Parathyroid adenoma (tissue), 2 donors: ENCODE measurements at regions not wholly inside any gene's neighbourhood (a gene's known extent, or its start where the extent isn't known, plus 50 kb on each side); places are given as distances from the start of the nearest gene placed in this dataset.

Experiments
- H2AFZ ChIP-seq: fragments of 300-600 bp; sonication (generic); one replicate; pipeline ENCODE4 v1.7.0; 2017; ENCODE audit warnings: antibody characterized with exemption, mild to moderate bottlenecking
- H3K27ac ChIP-seq: fragments of 300-600 bp; sonication (generic); one replicate; pipeline ENCODE4 v1.7.0; 2017
- H3K27me3 ChIP-seq: fragments of 300-600 bp; sonication (generic); one replicate; pipeline ENCODE4 v1.7.0; 2017; ENCODE audit warnings: low read length; ENCODE audit not compliant: control insufficient read depth, insufficient read depth
- H3K36me3 ChIP-seq: fragments of 300-600 bp; sonication (generic); one replicate; pipeline ENCODE4 v1.7.0; 2017; ENCODE audit warnings: low read length; ENCODE audit not compliant: control insufficient read depth, insufficient read depth
- H3K4me1 ChIP-seq: fragments of 300-600 bp; sonication (generic); one replicate; pipeline ENCODE4 v1.7.0; 2017; ENCODE audit warnings: control low read depth
- H3K4me2 ChIP-seq: fragments of 300-600 bp; sonication (generic); one replicate; pipeline ENCODE4 v1.7.0; 2017; ENCODE audit warnings: low read length
- H3K4me3 ChIP-seq: fragments of 300-600 bp; sonication (generic); one replicate; pipeline ENCODE4 v1.7.0; 2017; ENCODE audit warnings: low read depth, low read length
- H3K79me2 ChIP-seq: fragments of 300-600 bp; sonication (generic); one replicate; pipeline ENCODE4 v1.7.0; 2017; ENCODE audit warnings: control low read depth
- H3K9ac ChIP-seq: fragments of 300-600 bp; sonication (generic); one replicate; pipeline ENCODE4 v1.7.0; 2017; ENCODE audit warnings: mild to moderate bottlenecking
- H3K9me3 ChIP-seq: fragments of 300-600 bp; sonication (generic); one replicate; pipeline ENCODE4 v1.7.0; 2017; ENCODE audit warnings: low read length; ENCODE audit not compliant: control insufficient read depth
- TF ChIP-seq, protein P1 (sequence below): fragments of 300-600 bp; sonication (generic); IDR thresholded peaks from one replicate; pipeline ENCODE4 v1.7.0; 2017; ENCODE audit warnings: antibody characterized with exemption, mild to moderate bottlenecking
- donor health status: primary hyperparathyroidism.

DNA sequence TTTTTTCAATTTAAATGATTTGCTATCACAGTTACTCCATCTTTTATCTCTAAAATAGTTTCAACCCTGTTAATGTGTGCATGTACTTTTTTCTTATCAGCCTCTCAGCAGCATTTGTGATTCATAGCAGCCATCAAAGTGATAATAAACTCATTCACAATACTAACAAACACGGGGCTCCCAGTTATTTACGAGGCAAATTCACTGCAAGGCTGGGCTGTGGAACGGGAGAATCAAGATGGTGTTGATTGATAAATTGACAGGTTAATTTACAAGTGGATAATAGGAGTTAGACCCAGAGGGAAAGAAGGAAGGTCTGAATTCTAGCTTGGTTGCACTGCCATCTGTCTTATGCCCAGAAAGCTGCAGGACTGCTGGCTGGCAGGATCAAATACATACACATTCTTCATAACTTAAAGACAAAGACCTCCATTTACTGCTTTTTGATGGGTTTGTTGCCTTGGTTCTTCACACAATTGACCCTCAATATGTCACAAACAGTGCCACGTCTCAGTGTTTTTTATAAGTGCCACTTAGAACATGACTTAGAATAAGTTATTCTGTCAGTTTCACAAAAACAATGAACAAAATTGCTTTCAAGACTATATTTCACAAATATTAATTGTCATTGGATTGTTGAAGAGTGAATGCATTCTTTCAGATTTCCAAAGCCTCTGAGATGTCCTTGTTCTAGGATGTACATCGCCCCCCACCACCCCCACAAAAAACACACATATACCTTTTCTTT, 562.8 kb downstream of the NR2F2 start:
- Histone ChIP-seq H3K36me3 (no peaks in the 10 kb centered on the region), H3K79me2 (no peaks in the 10 kb centered on the region), H3K9me3 (no peaks in the 10 kb centered on the region), H3K4me1 (no peaks in the 10 kb centered on the region), H3K27ac (no peak overlapping the region), H3K9ac (no peak overlapping the region), H3K4me3 (no peak overlapping the region), H2AFZ (no peak overlapping the region), H3K4me2 (no peak overlapping the region), H3K27me3 (no peaks in the 10 kb centered on the region)
- TF ChIP-seq, protein P1, sequence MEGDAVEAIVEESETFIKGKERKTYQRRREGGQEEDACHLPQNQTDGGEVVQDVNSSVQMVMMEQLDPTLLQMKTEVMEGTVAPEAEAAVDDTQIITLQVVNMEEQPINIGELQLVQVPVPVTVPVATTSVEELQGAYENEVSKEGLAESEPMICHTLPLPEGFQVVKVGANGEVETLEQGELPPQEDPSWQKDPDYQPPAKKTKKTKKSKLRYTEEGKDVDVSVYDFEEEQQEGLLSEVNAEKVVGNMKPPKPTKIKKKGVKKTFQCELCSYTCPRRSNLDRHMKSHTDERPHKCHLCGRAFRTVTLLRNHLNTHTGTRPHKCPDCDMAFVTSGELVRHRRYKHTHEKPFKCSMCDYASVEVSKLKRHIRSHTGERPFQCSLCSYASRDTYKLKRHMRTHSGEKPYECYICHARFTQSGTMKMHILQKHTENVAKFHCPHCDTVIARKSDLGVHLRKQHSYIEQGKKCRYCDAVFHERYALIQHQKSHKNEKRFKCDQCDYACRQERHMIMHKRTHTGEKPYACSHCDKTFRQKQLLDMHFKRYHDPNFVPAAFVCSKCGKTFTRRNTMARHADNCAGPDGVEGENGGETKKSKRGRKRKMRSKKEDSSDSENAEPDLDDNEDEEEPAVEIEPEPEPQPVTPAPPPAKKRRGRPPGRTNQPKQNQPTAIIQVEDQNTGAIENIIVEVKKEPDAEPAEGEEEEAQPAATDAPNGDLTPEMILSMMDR, result no peak

DNA sequence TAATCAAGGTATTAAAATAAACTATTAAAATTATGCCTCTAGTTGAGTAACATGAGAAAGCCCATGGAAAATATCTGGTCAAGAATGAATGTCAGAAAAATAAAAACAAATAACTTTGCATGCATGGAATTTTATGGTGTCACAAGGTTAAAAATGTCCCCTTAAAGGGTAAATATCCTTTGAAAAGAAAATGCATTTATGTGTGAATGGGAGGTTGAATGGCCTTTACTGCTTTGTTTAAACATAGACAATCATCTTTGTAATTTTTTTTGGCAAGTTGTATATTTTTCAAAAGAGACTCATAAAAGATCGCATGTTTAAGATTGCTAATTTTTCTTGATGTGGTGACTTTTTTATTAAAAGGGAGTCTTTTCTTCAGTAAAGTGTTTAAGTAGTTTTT, 564.2 kb downstream of the NR2F2 start:
- H3K36me3 ChIP-seq, result no peaks in the 10 kb centered on the region
- no peak overlapping the region for H3K9ac ChIP-seq
- H3K4me3 ChIP-seq, result no peak overlapping the region
- no peaks in the 10 kb centered on the region for H3K4me1 ChIP-seq
- no peaks in the 10 kb centered on the region for H3K9me3 ChIP-seq
- no peak overlapping the region for H3K27ac ChIP-seq
- TF ChIP-seq, protein P1, result no peak
- no peak overlapping the region for H3K4me2 ChIP-seq
- H3K79me2 ChIP-seq, result no peaks in the 10 kb centered on the region
- no peak overlapping the region for H2AFZ ChIP-seq
- H3K27me3 ChIP-seq, result no peaks in the 10 kb centered on the region

DNA sequence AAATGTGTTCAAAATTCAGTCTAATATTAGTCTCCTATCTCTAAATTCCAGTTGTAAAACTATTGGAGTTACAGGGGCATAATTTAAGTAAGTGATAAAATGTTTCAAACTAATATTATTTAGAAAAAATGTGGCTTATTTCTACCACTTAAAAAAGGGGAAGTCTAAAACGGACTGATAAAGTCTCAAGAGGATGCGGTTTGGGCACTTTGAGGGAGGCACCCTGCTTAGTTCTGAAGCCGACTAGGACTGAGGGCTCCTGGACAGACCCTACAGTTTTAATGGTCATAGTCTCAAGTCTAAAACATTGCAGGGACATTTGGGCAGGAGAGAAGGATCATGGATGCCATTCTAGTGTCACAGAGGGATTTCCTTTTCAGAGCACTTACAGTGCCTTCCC, 566.3 kb downstream of the NR2F2 start:
- H3K4me2 ChIP-seq, result no peak overlapping the region
- H3K4me1 ChIP-seq, result no peaks in the 10 kb centered on the region
- no peak overlapping the region for H3K9ac ChIP-seq
- H3K27ac ChIP-seq, result no peak overlapping the region
- no peaks in the 10 kb centered on the region for H3K79me2 ChIP-seq
- H3K27me3 ChIP-seq, result no peaks in the 10 kb centered on the region
- TF ChIP-seq, protein P1, result no peak
- no peaks in the 10 kb centered on the region for H3K36me3 ChIP-seq
- H3K4me3 ChIP-seq, result no peak overlapping the region
- no peaks in the 10 kb centered on the region for H3K9me3 ChIP-seq
- H2AFZ ChIP-seq, result no peak overlapping the region

DNA sequence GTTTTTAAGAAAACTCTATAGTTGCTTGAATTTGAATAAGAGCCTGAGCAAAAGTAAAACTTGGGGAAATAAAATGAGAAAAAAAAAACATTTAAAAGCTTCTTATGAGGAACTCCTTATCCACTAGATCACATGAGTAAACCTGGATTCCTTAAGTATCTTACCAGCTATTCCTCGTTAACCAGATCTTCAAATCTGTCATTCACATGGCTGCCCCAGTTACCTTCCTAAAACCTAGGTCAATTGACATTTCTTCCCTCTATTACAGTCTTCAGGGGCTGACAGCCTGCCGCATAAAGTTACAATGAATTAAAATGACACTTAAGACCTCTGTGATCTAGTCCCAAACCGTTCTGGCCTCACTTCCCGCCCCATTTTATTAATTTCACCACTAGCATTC, 583.6 kb downstream of the NR2F2 start:
- Histone ChIP-seq H3K4me2 (no peak overlapping the region), H3K4me3 (no peak overlapping the region), H3K27ac (no peak overlapping the region), H3K4me1 (no peaks in the 10 kb centered on the region), H3K79me2 (no peaks in the 10 kb centered on the region), H3K27me3 (no peaks in the 10 kb centered on the region), H3K36me3 (no peaks in the 10 kb centered on the region), H2AFZ (no peak overlapping the region), H3K9me3 (no peaks in the 10 kb centered on the region), H3K9ac (no peak overlapping the region)
- TF ChIP-seq, protein P1, result no peak

DNA sequence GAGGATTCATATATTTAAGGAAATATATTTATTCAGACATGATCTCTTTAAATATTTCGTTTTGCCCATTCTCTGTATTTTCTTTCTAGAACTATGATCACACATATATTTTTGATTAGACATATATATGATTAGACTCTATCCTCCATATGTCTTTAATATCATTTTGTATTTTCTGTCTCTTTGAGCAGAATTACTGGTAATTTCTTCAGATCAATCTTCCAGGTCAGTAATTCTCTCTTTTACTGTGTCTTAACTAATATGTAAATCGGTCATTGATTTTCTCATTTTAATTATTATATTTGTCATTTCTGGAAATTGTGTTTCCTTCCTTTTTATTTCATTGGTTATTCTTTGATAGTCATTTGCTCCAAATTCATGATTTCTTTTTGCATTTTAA, 586.2 kb downstream of the NR2F2 start:
- Histone ChIP-seq H3K9me3 (no peaks in the 10 kb centered on the region), H3K4me3 (no peak overlapping the region), H3K27me3 (no peaks in the 10 kb centered on the region), H3K4me2 (no peak overlapping the region), H3K4me1 (no peaks in the 10 kb centered on the region), H3K9ac (no peak overlapping the region), H3K27ac (no peak overlapping the region), H2AFZ (no peak overlapping the region), H3K36me3 (no peaks in the 10 kb centered on the region), H3K79me2 (no peaks in the 10 kb centered on the region)
- TF ChIP-seq, protein P1, result no peak
